H1 (cell line): ENCODE measurements at regions not wholly inside any gene's neighbourhood (a gene's known extent, or its start where the extent isn't known, plus 50 kb on each side); places are given as distances from the start of the nearest gene placed in this dataset.

Experiments
- BACH1 ChIP-seq: IDR thresholded peaks from 2 replicates; pipeline ENCODE4 v1.6.1; 2012; ENCODE audit warnings: low read length, improper control_type of control experiment
- CTCF ChIP-seq, 3 experiments: IDR thresholded peaks; 1 replicate in 2 of 3; 2 replicates in 1 of 3; pipeline versions ENCODE4 v1.5.1 to v1.6.1; 2011; ENCODE audit warnings: low read length in 3 of 3, mild to moderate bottlenecking in 3 of 3, inconsistent platforms in 2 of 3, low read depth in 1 of 3, moderate library complexity in 1 of 3; ENCODE audit not compliant: insufficient read depth in 1 of 3; ENCODE audit errors: control extremely low read depth in 1 of 3
- EGR1 ChIP-seq: IDR thresholded peaks from 2 replicates; pipeline ENCODE4 v1.6.1; 2011; ENCODE audit warnings: low read depth, low read length, borderline replicate concordance
- EZH2 ChIP-seq: fragments of 200-600 bp; sonication (generic); IDR thresholded peaks from 2 replicates; pipeline ENCODE4 v1.7.1; 2012; ENCODE audit warnings: low read depth, mild to moderate bottlenecking, moderate library complexity, low read length, inconsistent platforms; ENCODE audit not compliant: severe bottlenecking
- JUN ChIP-seq: IDR thresholded peaks from 2 replicates; pipeline ENCODE4 v1.6.1; 2011; ENCODE audit warnings: low read depth, mild to moderate bottlenecking, improper control_type of control experiment, low read length
- JUND ChIP-seq: IDR thresholded peaks from 2 replicates; pipeline ENCODE4 v1.6.1; 2011; ENCODE audit warnings: mild to moderate bottlenecking, improper control_type of control experiment, low read length
- POLR2A ChIP-seq, 2 experiments: IDR thresholded peaks; 1 replicate in 1 of 2; 2 replicates in 1 of 2; pipeline ENCODE4 v1.6.1; 2011; ENCODE audit warnings: low read depth in 2 of 2, low read length in 2 of 2, mild to moderate bottlenecking in 2 of 2; ENCODE audit errors: control extremely low read depth in 1 of 2
- POLR2AphosphoS5 ChIP-seq: IDR thresholded peaks from 2 replicates; pipeline ENCODE4 v1.6.1; 2011; ENCODE audit warnings: low read depth, low read length
- RAD21 ChIP-seq, 2 experiments: IDR thresholded peaks in 1 of 2; conservative IDR thresholded peaks in 1 of 2; 2 replicates each; pipeline ENCODE4 v1.6.1; 2011; ENCODE audit warnings: low read depth in 2 of 2, low read length in 2 of 2, improper control_type of control experiment in 1 of 2, inconsistent platforms in 1 of 2, mild to moderate bottlenecking in 1 of 2, moderate library complexity in 1 of 2
- RFX5 ChIP-seq: IDR thresholded peaks from 2 replicates; pipeline ENCODE4 v1.6.1; 2011; ENCODE audit warnings: low read depth, low read length, improper control_type of control experiment, borderline replicate concordance
- SUZ12 ChIP-seq: fragments of 200-600 bp; sonication (generic); IDR thresholded peaks from 2 replicates; pipeline ENCODE4 v1.6.1; 2012; ENCODE audit warnings: mild to moderate bottlenecking, inconsistent platforms, low read length, moderate library complexity, mixed read lengths
- YY1 ChIP-seq: IDR thresholded peaks from 2 replicates; pipeline ENCODE4 v1.6.1; 2011; ENCODE audit warnings: low read depth, mild to moderate bottlenecking, low read length

GRCh38 chr3:194739498-194740284 is 54.0 kb downstream of the FAM43A start:
- no peak for TF ChIP-seq CTCF (IDR thresholded peaks at IDR 0.05; ENCODE audit: control extremely low read depth in 1 of 3, insufficient read depth in 1 of 3, low read depth in 1 of 3, low read length in 3 of 3)
- TF ChIP-seq RAD21 (IDR thresholded peaks at IDR 0.05 in 1 of 2, conservative IDR thresholded peaks at IDR 0.05 in 1 of 2; ENCODE audit: low read depth in 2 of 2, low read length in 2 of 2): no peak
- TF ChIP-seq YY1: no peak
- TF ChIP-seq JUND: no peak
- TF ChIP-seq RFX5: no peak
- TF ChIP-seq SUZ12: no peak
- no peak for TF ChIP-seq BACH1
- no peak for TF ChIP-seq EZH2
- no peak for TF ChIP-seq POLR2AphosphoS5
- TF ChIP-seq POLR2A (IDR thresholded peaks at IDR 0.05; ENCODE audit: control extremely low read depth in 1 of 2, low read depth in 2 of 2, low read length in 2 of 2): no peak
- TF ChIP-seq JUN: no peak
- no peak for TF ChIP-seq EGR1
